HG03457 (cell line): ENCODE measurements at regions not wholly inside any gene's neighbourhood (a gene's known extent, or its start where the extent isn't known, plus 50 kb on each side); places are given as distances from the start of the nearest gene placed in this dataset.

Source experiments
- ATAC-seq: cut with Tn5 transposase; IDR thresholded peaks from one replicate; pipeline ENCODE4 v1.9.1; 2021; ENCODE audit warnings: moderate number of reproducible peaks; ENCODE audit not compliant: unreplicated experiment

DNA sequence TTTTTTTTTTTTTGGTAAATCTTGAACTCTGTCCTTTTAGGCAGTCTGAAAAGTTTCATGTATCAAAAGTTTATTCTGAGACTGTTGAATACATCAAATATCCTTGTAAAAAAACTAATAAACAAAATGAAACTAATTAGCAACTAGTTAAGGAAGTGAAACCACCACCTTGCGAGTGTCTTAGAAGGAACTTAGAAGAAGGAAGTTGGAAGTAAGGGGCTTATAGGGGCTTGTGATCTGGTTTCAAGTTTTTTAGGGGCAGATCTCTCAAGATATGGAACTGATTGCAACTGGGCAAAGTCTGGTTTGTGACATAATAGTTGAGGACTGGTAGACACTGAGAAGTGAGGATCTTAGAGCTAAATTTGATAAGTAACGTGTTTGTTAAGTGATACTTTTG, 748.8 kb downstream of the C12orf50 start:
- peak; percentile 83 for ATAC-seq

- ATAC-seq = peak; percentile 62
These were observed 754.5 kb downstream of the C12orf50 start for GRCh38 chr12:87274594-87275245.

DNA sequence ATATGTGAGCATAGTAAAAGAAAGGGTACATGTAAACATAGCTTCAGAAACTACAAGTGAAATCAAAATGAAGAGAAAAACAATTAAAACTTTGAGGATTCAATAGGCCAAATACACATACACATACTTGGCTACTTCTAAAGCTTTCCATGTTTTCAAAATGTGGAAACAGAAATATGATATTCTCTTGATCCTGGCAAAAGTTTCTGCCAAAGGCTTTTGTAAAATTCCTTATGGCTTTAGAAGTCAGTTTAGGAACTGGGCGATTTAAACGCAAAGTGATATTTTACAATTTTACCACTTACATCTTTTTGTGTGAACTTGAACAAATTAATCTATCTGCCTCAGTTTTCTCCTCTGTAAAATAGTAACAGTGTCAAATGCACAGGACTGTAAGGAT, 756.4 kb downstream of the C12orf50 start:
- no peak for ATAC-seq

- no peak for ATAC-seq
These were observed 758.3 kb downstream of the C12orf50 start for GRCh38 chr12:87270919-87271318.

DNA sequence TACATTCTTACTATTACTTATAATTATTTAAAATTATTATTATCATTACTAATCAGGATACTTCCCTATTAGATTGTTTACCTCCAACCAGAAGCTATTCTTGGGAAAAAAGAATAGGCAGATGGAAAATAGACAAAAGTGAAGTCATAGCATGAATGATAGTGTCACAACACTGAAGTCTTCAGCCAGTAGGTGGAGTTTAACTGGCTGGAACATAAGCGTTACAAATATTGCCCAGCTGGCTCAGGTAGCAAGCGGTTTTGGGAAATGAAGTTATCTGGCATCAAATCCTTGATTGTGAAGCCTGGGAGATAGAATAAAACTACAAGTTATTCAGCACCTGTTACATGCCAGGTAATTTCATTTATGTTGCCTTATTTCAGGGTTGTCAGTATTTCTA, 762.9 kb downstream of the C12orf50 start:
- no peak for ATAC-seq

- ATAC-seq = no peak
These were observed 769.8 kb downstream of the C12orf50 start for GRCh38 chr12:87259391-87259790.

DNA sequence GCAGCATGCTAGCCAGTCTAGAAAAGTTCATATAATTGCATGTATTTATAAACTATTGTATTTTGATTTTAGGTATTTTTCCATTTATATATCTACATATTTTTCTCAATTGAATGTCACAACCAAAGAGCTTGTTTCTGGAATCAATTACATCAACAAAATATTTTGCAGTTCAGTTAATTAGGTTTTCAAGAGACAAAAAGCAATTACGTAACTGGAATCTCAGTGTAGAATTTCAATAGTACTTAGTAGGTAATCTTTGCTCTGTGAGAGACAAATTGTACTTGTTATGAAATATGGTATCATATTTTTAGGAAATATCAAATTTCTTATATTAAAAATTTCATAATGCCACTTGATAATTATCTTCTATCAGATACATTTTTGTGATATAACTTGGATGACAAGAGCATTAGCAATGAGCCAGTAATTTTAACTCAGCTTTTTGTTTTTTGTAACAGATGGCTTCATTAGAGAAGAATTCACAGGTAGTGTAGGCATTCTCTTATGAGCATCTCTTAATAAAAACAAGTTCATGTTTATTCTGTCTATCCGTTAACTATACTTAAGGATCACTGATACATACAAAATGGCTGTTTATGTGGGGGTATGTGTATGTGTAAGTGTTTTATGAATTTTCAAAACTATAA, 774.7 kb downstream of the C12orf50 start:
- no peak for ATAC-seq

- no peak for ATAC-seq
These were observed 776.0 kb downstream of the C12orf50 start for GRCh38 chr12:87253157-87253556.

GRCh38 chr12:87246726-87247125, 782.5 kb downstream of the C12orf50 start:
- no peak for ATAC-seq

GRCh38 chr12:87238466-87238865, 790.7 kb downstream of the C12orf50 start:
- no peak for ATAC-seq

- ATAC-seq = no peak
These were observed 794.3 kb downstream of the C12orf50 start for GRCh38 chr12:87234898-87235297.

DNA sequence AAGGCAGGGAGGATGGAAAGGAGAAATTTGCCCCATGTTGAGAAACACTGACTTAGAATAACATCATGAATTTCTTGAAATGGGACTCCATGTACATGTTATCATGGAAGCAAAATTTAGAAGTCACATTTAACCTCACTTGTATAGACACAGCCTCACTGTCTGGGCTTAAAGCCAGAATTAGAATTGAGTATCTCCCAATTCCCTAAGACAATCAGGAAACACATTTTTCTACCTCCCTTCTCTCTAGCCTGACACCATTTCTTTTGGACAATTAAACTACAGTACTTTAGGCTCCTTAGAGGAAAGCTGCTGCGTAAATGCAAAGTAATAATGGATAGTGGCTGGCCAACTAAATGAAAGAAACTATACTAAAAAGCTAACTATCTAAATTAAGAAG, 795.5 kb downstream of the C12orf50 start:
- ATAC-seq = no peak

DNA sequence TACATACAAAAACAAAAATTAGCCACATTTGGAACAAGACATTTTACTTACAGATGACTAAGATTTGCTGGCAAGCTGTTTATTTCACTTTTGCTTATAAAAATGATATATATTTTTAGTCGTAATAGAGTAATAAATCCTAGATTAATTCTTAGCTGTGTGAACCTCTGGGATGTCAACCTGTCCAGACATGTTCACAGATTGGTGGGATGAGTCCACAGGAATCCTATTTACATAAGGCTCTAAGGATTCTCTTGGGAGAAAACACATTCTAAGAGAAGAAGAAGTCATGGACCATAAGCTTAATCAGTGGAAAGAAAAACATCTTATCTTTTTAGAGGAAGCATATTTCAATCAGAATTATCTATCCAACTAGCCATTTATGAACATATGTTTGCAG, 797.4 kb downstream of the C12orf50 start:
- no peak for ATAC-seq

- no peak for ATAC-seq
These were observed 798.8 kb downstream of the C12orf50 start for GRCh38 chr12:87230441-87230840.

DNA sequence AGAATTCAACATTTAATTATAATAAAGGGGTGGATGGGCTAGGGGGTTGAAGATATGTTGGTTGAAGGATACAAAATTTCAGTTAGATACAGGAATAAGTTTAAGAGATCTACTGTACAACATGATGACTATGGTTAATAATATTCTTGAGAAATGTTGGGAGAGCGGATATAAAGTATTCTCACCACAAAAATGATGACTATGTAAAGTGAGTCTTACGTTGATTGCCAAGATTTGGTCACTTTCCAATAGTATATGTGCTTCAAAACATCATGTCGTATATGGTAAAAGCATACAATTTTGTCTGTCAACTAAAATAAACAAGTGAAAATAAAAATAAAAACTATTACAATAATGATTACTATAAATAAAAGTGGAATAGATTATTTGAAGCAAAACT, 802.0 kb downstream of the C12orf50 start:
- no peak for ATAC-seq

DNA sequence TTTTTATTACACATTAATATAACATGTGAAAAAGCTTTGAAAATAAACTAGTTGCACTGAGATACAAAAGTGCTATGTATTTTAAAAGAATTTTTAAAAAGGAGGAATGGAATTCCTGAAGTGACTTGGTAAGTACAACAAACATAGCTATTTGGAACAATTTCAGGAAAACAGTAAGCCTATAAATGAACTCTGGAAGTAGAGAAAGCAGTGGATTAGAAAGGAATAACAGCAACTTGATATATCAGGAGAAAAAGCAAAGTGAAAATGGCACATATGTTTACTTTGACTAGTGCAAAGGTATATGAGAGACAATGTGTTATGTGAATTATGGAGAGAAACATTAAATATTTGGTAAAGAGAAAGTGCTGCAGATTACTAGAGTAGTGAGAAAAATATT, 811.7 kb downstream of the C12orf50 start:
- no peak for ATAC-seq

DNA sequence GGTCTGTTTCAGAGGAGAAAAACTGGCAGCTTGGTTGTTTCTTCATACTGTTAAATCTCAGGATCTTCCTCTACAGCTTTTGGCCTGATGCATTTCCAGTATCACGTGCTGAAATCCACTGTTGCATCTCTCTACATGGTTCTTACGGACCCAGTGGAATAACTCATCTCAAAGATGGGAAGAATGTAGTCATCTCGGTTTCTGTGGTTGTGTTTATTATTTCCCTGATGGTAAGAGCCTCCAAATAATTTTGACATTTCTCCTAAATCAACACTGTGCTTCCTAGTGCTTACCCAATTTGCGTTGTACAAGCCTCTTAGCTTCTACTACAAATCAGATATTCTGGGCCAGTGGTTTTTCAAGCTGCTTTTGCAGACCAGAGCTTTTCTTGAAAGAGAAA, 812.8 kb downstream of the C12orf50 start:
- no peak for ATAC-seq

DNA sequence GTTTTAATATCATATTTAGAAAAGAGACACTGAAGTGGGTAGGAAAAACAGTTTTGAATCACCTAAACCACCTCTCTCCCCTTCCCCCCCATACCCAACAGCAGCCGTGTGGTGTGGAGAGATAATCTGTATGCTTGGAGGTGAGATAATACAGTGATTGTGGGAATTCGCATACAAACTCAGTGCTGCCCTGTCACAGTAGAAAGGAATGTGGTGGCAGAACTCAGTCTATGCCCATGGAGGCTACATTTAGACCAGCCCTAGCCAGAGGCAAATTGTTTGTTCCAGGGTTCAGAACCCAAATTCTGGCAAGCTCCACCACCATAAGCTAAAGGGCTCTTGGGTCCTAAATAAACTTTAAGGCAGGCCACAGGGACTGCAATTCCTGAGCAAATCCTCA, 827.0 kb downstream of the C12orf50 start:
- ATAC-seq = no peak

GRCh38 chr12:87201598-87201997, 827.6 kb downstream of the C12orf50 start:
- ATAC-seq = no peak

DNA sequence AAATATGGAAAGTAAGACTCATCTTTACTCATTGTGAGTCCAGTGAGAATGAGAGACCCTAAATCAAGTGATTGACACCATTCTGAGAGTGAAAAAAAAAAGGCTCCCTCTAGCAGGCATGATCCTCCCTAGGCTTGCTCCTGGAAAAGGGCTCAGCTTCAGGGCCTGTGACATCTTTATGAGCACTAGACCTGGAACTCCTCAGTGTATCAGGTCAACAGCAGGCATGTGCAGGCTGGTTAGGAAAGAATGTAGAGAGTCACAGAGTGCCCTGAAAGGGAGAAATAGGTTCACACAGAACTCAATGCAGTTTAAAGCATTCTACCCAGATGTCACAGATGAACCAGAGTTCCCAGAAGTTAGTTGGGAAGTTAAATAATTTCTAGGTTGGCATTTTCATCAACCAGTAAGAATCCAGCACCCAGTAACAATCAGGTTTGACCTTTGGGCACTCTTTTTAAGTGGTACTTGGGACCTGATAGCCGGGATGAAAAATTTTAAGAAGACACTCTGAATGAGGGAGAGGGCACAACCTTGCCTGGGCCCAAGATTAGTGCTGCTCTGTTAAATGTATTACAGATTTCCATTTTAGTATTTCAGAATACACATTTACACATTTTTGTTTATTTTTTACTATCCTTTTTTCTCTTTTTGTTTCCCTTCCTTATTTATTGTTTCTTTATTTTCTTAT, 828.8 kb downstream of the C12orf50 start:
- no peak for ATAC-seq

DNA sequence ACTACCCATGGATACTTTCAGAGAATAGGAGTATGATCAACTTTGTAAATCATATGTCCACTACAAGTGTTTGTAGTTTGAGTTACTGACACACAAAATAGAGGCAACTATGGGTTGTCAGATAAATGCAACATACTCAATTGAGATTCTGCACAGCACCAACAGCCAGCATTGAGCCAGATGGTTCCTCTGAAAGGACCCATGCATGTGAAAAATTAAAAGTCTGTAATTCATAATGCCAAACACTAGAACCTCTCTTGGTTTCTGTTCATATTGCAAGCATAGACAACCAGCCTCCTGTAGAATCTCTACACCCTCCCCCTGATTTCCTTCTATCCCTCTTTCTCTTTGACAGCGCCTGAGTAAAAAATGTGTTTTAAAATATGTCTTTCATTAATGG, 831.0 kb downstream of the C12orf50 start:
- no peak for ATAC-seq

- no peak for ATAC-seq
These were observed 832.9 kb downstream of the C12orf50 start for GRCh38 chr12:87196321-87196720.
